ENCODE measurements at regions not wholly inside any gene's neighbourhood (a gene's known extent, or its start where the extent isn't known, plus 50 kb on each side); places are given as distances from the start of the nearest gene placed in this dataset.

GRCh38 chr6:165092881-165093595, 216.4 kb downstream of the C6orf118 start:
- Mint-ChIP-seq H3K27me3 (no peaks in the 10 kb centered on the region), H3K27ac (no peak overlapping the region), H3K9me3 (peaks cover 0 to 40% (median 16%) of the 10 kb centered on the region in 7 donors), H3K36me3 (no peaks in the 10 kb centered on the region), H3K4me3 (peak overlapping the region in 1 of 8 donors; percentile 27), H3K4me1 (no peaks in the 10 kb centered on the region)
- DNase-seq (no peak), ATAC-seq (ENCODE audit: low read depth in 2 of 2) (no peak)

- ATAC-seq (ENCODE audit: low read depth in 2 of 2): no peak
- no peak overlapping the region for H3K4me3 Mint-ChIP-seq
- DNase-seq: no peak
These were observed 218.2 kb downstream of the C6orf118 start for GRCh38 chr6:165091121-165091785.

GRCh38 chr6:165090242-165090641, 219.2 kb downstream of the C6orf118 start:
- no peak for ATAC-seq (ENCODE audit: low read depth in 2 of 2)
- H3K27ac Mint-ChIP-seq: no peak overlapping the region

More at GRCh38 chr6:165091121-165091785, 218.2 kb downstream of the C6orf118 start:
- Mint-ChIP-seq H3K36me3 (no peaks in the 10 kb centered on the region), H3K27me3 (no peaks in the 10 kb centered on the region), H3K9me3 (peaks cover 0 to 35% (median 17%) of the 10 kb centered on the region in 7 donors), H3K4me1 (no peaks in the 10 kb centered on the region), H3K27ac (no peak overlapping the region)

GRCh38 chr6:165086814-165087213, 222.6 kb downstream of the C6orf118 start:
- Mint-ChIP-seq H3K36me3 (no peaks in the 10 kb centered on the region), H3K4me1 (no peaks in the 10 kb centered on the region), H3K4me3 (no peak overlapping the region), H3K9me3 (peaks cover 0 to 19% (median 9%) of the 10 kb centered on the region in 7 donors), H3K27me3 (no peaks in the 10 kb centered on the region), H3K27ac (no peak overlapping the region)
- DNase-seq (no peak), ATAC-seq (ENCODE audit: low read depth in 2 of 2) (no peak)

More at GRCh38 chr6:165090242-165090641, 219.2 kb downstream of the C6orf118 start:
- H3K4me3 Mint-ChIP-seq: no peak overlapping the region
- H3K4me1 Mint-ChIP-seq: no peaks in the 10 kb centered on the region
- no peak for DNase-seq
- no peaks in the 10 kb centered on the region for H3K27me3 Mint-ChIP-seq
- H3K9me3 Mint-ChIP-seq: peaks cover 0 to 35% (median 14%) of the 10 kb centered on the region in 7 donors
- H3K36me3 Mint-ChIP-seq: no peaks in the 10 kb centered on the region

- Mint-ChIP-seq H3K9me3 (peaks cover 0 to 11% (median 3%) of the 10 kb centered on the region in 7 donors), H3K27me3 (no peaks in the 10 kb centered on the region), H3K4me1 (no peaks in the 10 kb centered on the region), H3K27ac (no peak overlapping the region), H3K4me3 (no peak overlapping the region), H3K36me3 (no peaks in the 10 kb centered on the region)
- DNase-seq (no peak), ATAC-seq (ENCODE audit: low read depth in 2 of 2) (no peak)
These were observed 226.8 kb downstream of the C6orf118 start for GRCh38 chr6:165082636-165083035.

- no peak for ATAC-seq (ENCODE audit: low read depth in 2 of 2)
- Mint-ChIP-seq H3K27ac (no peak overlapping the region), H3K27me3 (no peaks in the 10 kb centered on the region), H3K4me1 (no peaks in the 10 kb centered on the region), H3K9me3 (peaks cover 0 to 11% (median 2%) of the 10 kb centered on the region in 7 donors), H3K4me3 (no peak overlapping the region), H3K36me3 (no peaks in the 10 kb centered on the region)
- DNase-seq: no peak
These were observed 227.4 kb downstream of the C6orf118 start for GRCh38 chr6:165081944-165082532.

GRCh38 chr6:165077876-165078275, 231.5 kb downstream of the C6orf118 start:
- H3K36me3 Mint-ChIP-seq: no peaks in the 10 kb centered on the region
- no peak overlapping the region for H3K4me3 Mint-ChIP-seq
- H3K9me3 Mint-ChIP-seq: peaks cover 0 to 6% (median 2%) of the 10 kb centered on the region in 7 donors
- ATAC-seq (ENCODE audit: low read depth in 2 of 2) (no peak), DNase-seq (no peak)
- H3K27ac Mint-ChIP-seq: no peak overlapping the region
- no peaks in the 10 kb centered on the region for H3K27me3 Mint-ChIP-seq
- no peaks in the 10 kb centered on the region for H3K4me1 Mint-ChIP-seq

GRCh38 chr6:165071906-165072305, 237.5 kb downstream of the C6orf118 start:
- H3K9me3 Mint-ChIP-seq: peaks cover 0 to 5% (median 0%) of the 10 kb centered on the region in 7 donors

GRCh38 chr6:165060720-165061119, 248.7 kb downstream of the C6orf118 start:
- H3K36me3 Mint-ChIP-seq: no peaks in the 10 kb centered on the region
- H3K27ac Mint-ChIP-seq: no peak overlapping the region
- H3K4me1 Mint-ChIP-seq: no peaks in the 10 kb centered on the region
- no peak for DNase-seq
- peak overlapping the region in 1 of 8 donors; percentile 34 for H3K4me3 Mint-ChIP-seq
- no peak for ATAC-seq (ENCODE audit: low read depth in 2 of 2)
- H3K9me3 Mint-ChIP-seq: peaks cover 3 to 40% (median 12%) of the 10 kb centered on the region in 7 donors
- H3K27me3 Mint-ChIP-seq: no peaks in the 10 kb centered on the region

More at GRCh38 chr6:165071906-165072305, 237.5 kb downstream of the C6orf118 start:
- ATAC-seq (ENCODE audit: low read depth in 2 of 2): no peak
- H3K4me1 Mint-ChIP-seq: no peaks in the 10 kb centered on the region
- H3K27ac Mint-ChIP-seq: no peak overlapping the region
- H3K36me3 Mint-ChIP-seq: no peaks in the 10 kb centered on the region
- no peak overlapping the region for H3K4me3 Mint-ChIP-seq
- DNase-seq: no peak
- no peaks in the 10 kb centered on the region for H3K27me3 Mint-ChIP-seq

GRCh38 chr6:165059032-165059431, 250.4 kb downstream of the C6orf118 start:
- Mint-ChIP-seq H3K27ac (no peak overlapping the region), H3K27me3 (no peaks in the 10 kb centered on the region), H3K36me3 (no peaks in the 10 kb centered on the region), H3K9me3 (peaks cover 3 to 30% (median 10%) of the 10 kb centered on the region in 7 donors), H3K4me1 (no peaks in the 10 kb centered on the region), H3K4me3 (no peak overlapping the region)
- DNase-seq (no peak), ATAC-seq (ENCODE audit: low read depth in 2 of 2) (no peak)

GRCh38 chr6:165056292-165056691, 253.1 kb downstream of the C6orf118 start:
- no peak overlapping the region for H3K27ac Mint-ChIP-seq
- H3K4me1 Mint-ChIP-seq: no peaks in the 10 kb centered on the region
- ATAC-seq (ENCODE audit: low read depth in 2 of 2) (no peak), DNase-seq (no peak)
- no peaks in the 10 kb centered on the region for H3K27me3 Mint-ChIP-seq
- H3K4me3 Mint-ChIP-seq: no peak overlapping the region
- peaks cover 3 to 30% (median 8%) of the 10 kb centered on the region in 7 donors for H3K9me3 Mint-ChIP-seq
- H3K36me3 Mint-ChIP-seq: no peaks in the 10 kb centered on the region

- no peaks in the 10 kb centered on the region for H3K36me3 Mint-ChIP-seq
- ATAC-seq (ENCODE audit: low read depth in 2 of 2): no peak
- H3K4me3 Mint-ChIP-seq: no peak overlapping the region
- H3K27me3 Mint-ChIP-seq: no peaks in the 10 kb centered on the region
- peaks cover 3 to 30% (median 8%) of the 10 kb centered on the region in 7 donors for H3K9me3 Mint-ChIP-seq
- H3K4me1 Mint-ChIP-seq: no peaks in the 10 kb centered on the region
- no peak for DNase-seq
- peak overlapping the region in 1 of 6 donors; percentile 56 for H3K27ac Mint-ChIP-seq
These were observed 254.2 kb downstream of the C6orf118 start for GRCh38 chr6:165055231-165055630.

GRCh38 chr6:165052561-165053480, 256.6 kb downstream of the C6orf118 start:
- no peak overlapping the region for H3K27ac Mint-ChIP-seq
- DNase-seq (no peak), ATAC-seq (ENCODE audit: low read depth in 2 of 2) (no peak)
- H3K4me1 Mint-ChIP-seq: no peaks in the 10 kb centered on the region
- H3K9me3 Mint-ChIP-seq: peaks cover 0 to 28% (median 13%) of the 10 kb centered on the region in 7 donors
- no peak overlapping the region for H3K4me3 Mint-ChIP-seq
- no peaks in the 10 kb centered on the region for H3K36me3 Mint-ChIP-seq
- no peaks in the 10 kb centered on the region for H3K27me3 Mint-ChIP-seq
